K562 (cell line): ENCODE measurements at regions not wholly inside any gene's neighbourhood (a gene's known extent, or its start where the extent isn't known, plus 50 kb on each side); places are given as distances from the start of the nearest gene placed in this dataset.

ENCODE experiments used
- ATAC-seq: fragments of 200-7000 bp; cut with Tn5 transposase; 3 replicates; pipeline ENCODE4 v1.9.1; 2020; ENCODE audit warnings: moderate library complexity
- BruUV-seq: library from RNA; stranded (reverse); fragments of 400-500 nt; replicated peaks from 2 replicates; lab custom pipeline; 2021; lab: Mats Ljungman, UMichigan
- CTCF ChIA-PET: fragments of 300-600 bp; formaldehyde crosslinking; extraction: SDS; loops from one replicate; lab custom pipeline; 2021; ENCODE audit warnings: low intra/inter-chr PET ratio; lab: Yijun Ruan, JAX
- POLR2A ChIA-PET: fragments of 300-600, 350-650 bp; sonication (Branson Sonifier 250); formaldehyde crosslinking; extraction: SDS; loops from one replicate; lab custom pipeline; 2021; ENCODE audit warnings: antibody characterized with exemption, inconsistent platforms; lab: Yijun Ruan, JAX
- DNase-seq, 4 experiments: peaks; one replicate each; pipeline versions ENCODE4 v3.0.0 to v3.0.0-alpha.2; 2011 to 2018; ENCODE audit warnings: low spot score in 3 of 4, mixed read lengths in 3 of 4; ENCODE audit errors: extremely low read depth in 1 of 4
- FAIRE-seq: peaks from 2 replicates; lab custom pipeline; 2011; peaks lifted over from hg19 to GRCh38; lab: Jason Lieb, UNC
- H2AFZ ChIP-seq: 2 replicates; pipeline ENCODE4 v1.6.0; 2011; ENCODE audit warnings: low read depth, low read length, control low read depth, inconsistent platforms
- H3K27ac ChIP-seq: fragments of 200-600 bp; 3 replicates; pipeline ENCODE4 v1.8.0; 2011; ENCODE audit warnings: low read depth, mild to moderate bottlenecking, control low read depth, inconsistent platforms, low read length, moderate library complexity, mixed read lengths; ENCODE audit errors: extremely low read depth
- H3K27me3 ChIP-seq, 2 experiments: fragments of 300-600 bp in 1 of 2; 2 replicates in 1 of 2; 3 replicates in 1 of 2; pipeline versions ENCODE4 v1.6.0 to v1.8.0; 2011; ENCODE audit warnings: inconsistent platforms in 2 of 2, low read length in 2 of 2, mild to moderate bottlenecking in 1 of 2, mixed read lengths in 1 of 2, moderate library complexity in 1 of 2; ENCODE audit not compliant: control insufficient read depth in 2 of 2, insufficient read depth in 2 of 2
- H3K36me3 ChIP-seq: fragments of 300-600 bp; 3 replicates; pipeline ENCODE4 v1.8.0; 2011; ENCODE audit warnings: mild to moderate bottlenecking, low read length, inconsistent platforms; ENCODE audit not compliant: control insufficient read depth, insufficient read depth
- H3K4me1 ChIP-seq, 2 experiments: fragments of 200-600 bp in 1 of 2; replicated peaks in 1 of 2; 2 replicates in 1 of 2; 3 replicates in 1 of 2; pipeline versions ENCODE4 v1.5.1 to v1.8.0; 2011; ENCODE audit warnings: inconsistent platforms in 2 of 2, low read length in 2 of 2, mild to moderate bottlenecking in 1 of 2, mixed read lengths in 1 of 2, moderate library complexity in 1 of 2; ENCODE audit not compliant: control insufficient read depth in 2 of 2, insufficient read depth in 2 of 2
- H3K4me2 ChIP-seq: 2 replicates; pipeline ENCODE4 v1.6.1; 2011; ENCODE audit warnings: low read length, control low read depth, inconsistent platforms, mixed read lengths; ENCODE audit not compliant: insufficient read depth
- H3K4me3 ChIP-seq: fragments of 200-600 bp; sonication (generic), shearing (Covaris generic); 2 replicates; pipeline ENCODE4 v1.5.1; 2016; ENCODE audit warnings: control low read depth, inconsistent platforms
- H3K79me2 ChIP-seq: fragments of 200-600 bp; 3 replicates; pipeline ENCODE4 v1.8.0; 2011; ENCODE audit warnings: low read length, inconsistent platforms; ENCODE audit not compliant: control insufficient read depth, insufficient read depth
- H3K9ac ChIP-seq, 2 experiments: 2 replicates each; pipeline versions ENCODE4 v1.6.0 to v1.6.1; 2011; ENCODE audit warnings: low read depth in 2 of 2, low read length in 2 of 2, control low read depth in 1 of 2, inconsistent platforms in 1 of 2, mild to moderate bottlenecking in 1 of 2, mixed read lengths in 1 of 2; ENCODE audit not compliant: insufficient read depth in 1 of 2
- H3K9me1 ChIP-seq: one replicate; pipeline ENCODE4 v1.6.0; 2011; ENCODE audit warnings: inconsistent platforms, mild to moderate bottlenecking, low read length, moderate library complexity; ENCODE audit not compliant: control insufficient read depth, insufficient read depth
- H3K9me3 ChIP-seq: replicated peaks from 2 replicates; pipeline ENCODE4 v1.5.1; 2011; ENCODE audit warnings: low read depth, low read length, inconsistent platforms; ENCODE audit not compliant: control insufficient read depth, insufficient read depth
- H4K20me1 ChIP-seq: replicated peaks from 2 replicates; pipeline ENCODE4 v1.6.1; 2011; ENCODE audit warnings: low read length, inconsistent platforms, mixed read lengths; ENCODE audit not compliant: control insufficient read depth, insufficient read depth
- ARID2 ChIP-seq: fragments of 450-650 bp; IDR thresholded peaks from 2 replicates; pipeline ENCODE4 v1.6.1; 2017; ENCODE audit warnings: antibody characterized with exemption, mild to moderate bottlenecking
- GATAD2A ChIP-seq: fragments of 450-650 bp; IDR thresholded peaks from 2 replicates; pipeline ENCODE4 v1.6.1; 2017
- LARP7 ChIP-seq: fragments of 450-650 bp; IDR thresholded peaks from 2 replicates; pipeline ENCODE4 v1.6.1; 2016
- NCOR1 ChIP-seq: fragments of 450-650 bp; IDR thresholded peaks from 2 replicates; pipeline ENCODE4 v1.6.1; 2016; ENCODE audit warnings: mild to moderate bottlenecking, moderate library complexity
- PURB ChIP-seq: sonication (generic); formaldehyde crosslinking; IDR thresholded peaks from 2 replicates; pipeline ENCODE4 v1.9.0; 2021; ENCODE audit warnings: low read depth, mild to moderate bottlenecking, missing genetic modification reagents
- ZNF121 ChIP-seq: sonication (generic); formaldehyde crosslinking; conservative IDR thresholded peaks from 2 replicates; pipeline ENCODE4 v1.8.0; 2022; ENCODE audit warnings: missing genetic modification reagents
- WGBS: fragments of 100-300 bp; shearing (Covaris generic); methylation state at CpG from one replicate; pipeline ENCODE4 v1.1.6; 2016; ENCODE audit warnings: low coverage, mixed read lengths; ENCODE audit not compliant: insufficient coverage; ENCODE audit errors: missing lambda C conversion rate; 5-methylcytosine and 5-hydroxymethylcytosine counted together
- in situ Hi-C: fragments of 300-500 bp; cut with MboI; formaldehyde crosslinking; loops from 4 replicates; pipeline ENCODE4 v1.15.0; 2018; ENCODE audit warnings: inconsistent platforms, mixed read lengths
- intact Hi-C: fragments of 100-400 bp; cut with micrococcal nuclease; formaldehyde crosslinking; loops from 2 replicates; pipeline ENCODE4 v1.14.2; 2022
- TF ChIP-seq, protein P1 (sequence below): fragments of 450-650 bp; formaldehyde crosslinking; IDR thresholded peaks from 2 replicates; pipeline ENCODE4 v1.4.0; 2022; ENCODE audit warnings: missing genetic modification characterization

- 0% methylated on average over 2 of the region's 2 CpGs for WGBS
- CTCF ChIA-PET, result no interaction called here
- no peaks in the 10 kb centered on the region for H3K79me2 ChIP-seq
- POLR2A ChIA-PET, result no interaction called here
- in situ Hi-C loops, result no loop called here
- H3K27ac ChIP-seq, result no peak overlapping the region
- H3K9me1 ChIP-seq, result no peaks in the 10 kb centered on the region
- no peak overlapping the region for H3K9ac ChIP-seq
- BruUV-seq, result no TSS peak
- DNase-seq (no peak), FAIRE-seq (no peak), ATAC-seq (no peak)
- H3K36me3 ChIP-seq, result no peaks in the 10 kb centered on the region
- TF ChIP-seq GATAD2A (no peak), NCOR1 (no peak), ZNF121 (no peak), ARID2 (no peak), LARP7 (no peak), PURB (CRISPR knock-in tag) (no peak)
- TF ChIP-seq, protein P1, sequence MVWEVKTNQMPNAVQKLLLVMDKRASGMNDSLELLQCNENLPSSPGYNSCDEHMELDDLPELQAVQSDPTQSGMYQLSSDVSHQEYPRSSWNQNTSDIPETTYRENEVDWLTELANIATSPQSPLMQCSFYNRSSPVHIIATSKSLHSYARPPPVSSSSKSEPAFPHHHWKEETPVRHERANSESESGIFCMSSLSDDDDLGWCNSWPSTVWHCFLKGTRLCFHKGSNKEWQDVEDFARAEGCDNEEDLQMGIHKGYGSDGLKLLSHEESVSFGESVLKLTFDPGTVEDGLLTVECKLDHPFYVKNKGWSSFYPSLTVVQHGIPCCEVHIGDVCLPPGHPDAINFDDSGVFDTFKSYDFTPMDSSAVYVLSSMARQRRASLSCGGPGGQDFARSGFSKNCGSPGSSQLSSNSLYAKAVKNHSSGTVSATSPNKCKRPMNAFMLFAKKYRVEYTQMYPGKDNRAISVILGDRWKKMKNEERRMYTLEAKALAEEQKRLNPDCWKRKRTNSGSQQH (CRISPR knock-in tag), result no peak
- H3K9me3 ChIP-seq, result no peaks in the 10 kb centered on the region
- H3K4me3 ChIP-seq, result no peak overlapping the region
- no peak overlapping the region for H3K4me2 ChIP-seq
- H4K20me1 ChIP-seq, result no peaks in the 10 kb centered on the region
- H3K4me1 ChIP-seq, result no peaks in the 10 kb centered on the region
- H3K27me3 ChIP-seq, result no peaks in the 10 kb centered on the region
- intact Hi-C loops, result no loop called here
- H2AFZ ChIP-seq, result no peak overlapping the region
Observed at GRCh38 chr3:102686792-102687191, 252.0 kb downstream of the ZPLD1 start.
